ENCODE measurements at regions not wholly inside any gene's neighbourhood (a gene's known extent, or its start where the extent isn't known, plus 50 kb on each side); places are given as distances from the start of the nearest gene placed in this dataset.

DNA sequence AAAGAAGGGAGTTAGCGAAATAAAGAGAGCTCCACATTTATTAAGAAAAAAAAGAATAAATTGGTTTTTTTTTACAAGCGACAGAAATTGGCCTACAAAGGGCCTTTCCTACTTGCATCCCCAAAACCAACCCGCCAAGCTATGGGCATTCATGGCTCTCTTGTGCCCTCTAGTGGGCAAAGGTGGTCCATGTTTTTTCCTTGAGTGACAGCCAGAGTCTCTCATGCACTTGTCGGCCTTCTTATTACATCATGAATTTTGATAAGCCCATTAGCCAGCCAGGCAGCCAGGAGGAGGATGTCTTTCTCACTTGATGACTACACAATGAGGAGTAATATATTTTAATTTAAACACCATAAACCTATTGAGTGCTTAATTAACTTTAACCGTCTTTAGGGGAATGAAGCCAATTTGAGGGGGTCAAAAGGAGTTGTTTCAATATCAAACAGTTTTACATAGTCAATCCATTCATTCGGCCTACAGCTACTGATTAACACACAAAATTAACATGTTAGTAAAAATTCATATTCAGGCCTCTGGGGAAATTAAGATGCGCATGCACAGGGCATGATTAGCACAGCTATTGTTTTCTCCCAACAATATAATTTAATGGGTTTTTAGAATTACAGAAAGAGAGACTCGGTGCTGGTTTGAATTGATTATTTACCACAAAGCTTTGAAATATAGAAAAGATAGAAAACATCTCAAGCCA, 85.5 kb downstream of the RCN1 start (continued):
- TF ChIP-seq ATF1 (CRISPR knock-in tag; IDR thresholded peaks at IDR 0.05) (peak; percentile 21; the same call in 1 of the 2 replicates), ATF1 (tag; IDR thresholded peaks at IDR 0.05) (peak; percentile 58), FOSL1 (tag; conservative IDR thresholded peaks at IDR 0.05) (no peak), MAFG (tag; conservative IDR thresholded peaks at IDR 0.05) (no peak), MEIS2 (IDR thresholded peaks at IDR 0.05; ENCODE audit: partially characterized antibody) (peak; percentile 79), MTA2 (IDR thresholded peaks at IDR 0.05; ENCODE audit: low read depth) (no peak), ZNF639 (CRISPR knock-in tag; conservative IDR thresholded peaks at IDR 0.05 in 1 of 2, IDR thresholded peaks at IDR 0.05 in 1 of 2) (no peak), CEBPG (CRISPR knock-in tag; IDR thresholded peaks at IDR 0.05) (no peak; the same call in 1 of the 2 replicates), CEBPG (tag; conservative IDR thresholded peaks at IDR 0.05 in 1 of 2, IDR thresholded peaks at IDR 0.05 in 1 of 2) (peak; percentile 26 to 77; a peak in 3 of 4 replicates), PBX2 (CRISPR knock-in tag; IDR thresholded peaks at IDR 0.05; ENCODE audit: low read depth) (peak; percentile 91), PBX2 (tag; conservative IDR thresholded peaks at IDR 0.05; ENCODE audit: low read depth) (peak; percentile 97)
- TF ChIP-seq, protein P1, sequence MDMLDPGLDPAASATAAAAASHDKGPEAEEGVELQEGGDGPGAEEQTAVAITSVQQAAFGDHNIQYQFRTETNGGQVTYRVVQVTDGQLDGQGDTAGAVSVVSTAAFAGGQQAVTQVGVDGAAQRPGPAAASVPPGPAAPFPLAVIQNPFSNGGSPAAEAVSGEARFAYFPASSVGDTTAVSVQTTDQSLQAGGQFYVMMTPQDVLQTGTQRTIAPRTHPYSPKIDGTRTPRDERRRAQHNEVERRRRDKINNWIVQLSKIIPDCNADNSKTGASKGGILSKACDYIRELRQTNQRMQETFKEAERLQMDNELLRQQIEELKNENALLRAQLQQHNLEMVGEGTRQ (CRISPR knock-in tag; IDR thresholded peaks at IDR 0.05) = no peak
- TF ChIP-seq, protein P2, sequence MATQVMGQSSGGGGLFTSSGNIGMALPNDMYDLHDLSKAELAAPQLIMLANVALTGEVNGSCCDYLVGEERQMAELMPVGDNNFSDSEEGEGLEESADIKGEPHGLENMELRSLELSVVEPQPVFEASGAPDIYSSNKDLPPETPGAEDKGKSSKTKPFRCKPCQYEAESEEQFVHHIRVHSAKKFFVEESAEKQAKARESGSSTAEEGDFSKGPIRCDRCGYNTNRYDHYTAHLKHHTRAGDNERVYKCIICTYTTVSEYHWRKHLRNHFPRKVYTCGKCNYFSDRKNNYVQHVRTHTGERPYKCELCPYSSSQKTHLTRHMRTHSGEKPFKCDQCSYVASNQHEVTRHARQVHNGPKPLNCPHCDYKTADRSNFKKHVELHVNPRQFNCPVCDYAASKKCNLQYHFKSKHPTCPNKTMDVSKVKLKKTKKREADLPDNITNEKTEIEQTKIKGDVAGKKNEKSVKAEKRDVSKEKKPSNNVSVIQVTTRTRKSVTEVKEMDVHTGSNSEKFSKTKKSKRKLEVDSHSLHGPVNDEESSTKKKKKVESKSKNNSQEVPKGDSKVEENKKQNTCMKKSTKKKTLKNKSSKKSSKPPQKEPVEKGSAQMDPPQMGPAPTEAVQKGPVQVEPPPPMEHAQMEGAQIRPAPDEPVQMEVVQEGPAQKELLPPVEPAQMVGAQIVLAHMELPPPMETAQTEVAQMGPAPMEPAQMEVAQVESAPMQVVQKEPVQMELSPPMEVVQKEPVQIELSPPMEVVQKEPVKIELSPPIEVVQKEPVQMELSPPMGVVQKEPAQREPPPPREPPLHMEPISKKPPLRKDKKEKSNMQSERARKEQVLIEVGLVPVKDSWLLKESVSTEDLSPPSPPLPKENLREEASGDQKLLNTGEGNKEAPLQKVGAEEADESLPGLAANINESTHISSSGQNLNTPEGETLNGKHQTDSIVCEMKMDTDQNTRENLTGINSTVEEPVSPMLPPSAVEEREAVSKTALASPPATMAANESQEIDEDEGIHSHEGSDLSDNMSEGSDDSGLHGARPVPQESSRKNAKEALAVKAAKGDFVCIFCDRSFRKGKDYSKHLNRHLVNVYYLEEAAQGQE (IDR thresholded peaks at IDR 0.05; ENCODE audit: borderline replicate concordance) = peak; percentile 60; the same call in 1 of the 2 replicates
- TF ChIP-seq, protein P2 (CRISPR knock-in tag; IDR thresholded peaks at IDR 0.05; ENCODE audit: low read depth) = no peak

Data from K562 (cell line).